ENCODE measurements at regions not wholly inside any gene's neighbourhood (a gene's known extent, or its start where the extent isn't known, plus 50 kb on each side); places are given as distances from the start of the nearest gene placed in this dataset.

GRCh38 chr22:49134076-49134475 is 693.6 kb downstream of the BRD1 start:
- no peak for DNase-seq (ENCODE audit: low read depth)
- TF ChIP-seq, protein P1, sequence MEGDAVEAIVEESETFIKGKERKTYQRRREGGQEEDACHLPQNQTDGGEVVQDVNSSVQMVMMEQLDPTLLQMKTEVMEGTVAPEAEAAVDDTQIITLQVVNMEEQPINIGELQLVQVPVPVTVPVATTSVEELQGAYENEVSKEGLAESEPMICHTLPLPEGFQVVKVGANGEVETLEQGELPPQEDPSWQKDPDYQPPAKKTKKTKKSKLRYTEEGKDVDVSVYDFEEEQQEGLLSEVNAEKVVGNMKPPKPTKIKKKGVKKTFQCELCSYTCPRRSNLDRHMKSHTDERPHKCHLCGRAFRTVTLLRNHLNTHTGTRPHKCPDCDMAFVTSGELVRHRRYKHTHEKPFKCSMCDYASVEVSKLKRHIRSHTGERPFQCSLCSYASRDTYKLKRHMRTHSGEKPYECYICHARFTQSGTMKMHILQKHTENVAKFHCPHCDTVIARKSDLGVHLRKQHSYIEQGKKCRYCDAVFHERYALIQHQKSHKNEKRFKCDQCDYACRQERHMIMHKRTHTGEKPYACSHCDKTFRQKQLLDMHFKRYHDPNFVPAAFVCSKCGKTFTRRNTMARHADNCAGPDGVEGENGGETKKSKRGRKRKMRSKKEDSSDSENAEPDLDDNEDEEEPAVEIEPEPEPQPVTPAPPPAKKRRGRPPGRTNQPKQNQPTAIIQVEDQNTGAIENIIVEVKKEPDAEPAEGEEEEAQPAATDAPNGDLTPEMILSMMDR (IDR thresholded peaks at IDR 0.05; ENCODE audit: control insufficient read depth, insufficient read depth, low read depth, low read length, missing control alignments), result no peak
- no peak overlapping the region for H3K4me3 ChIP-seq (ENCODE audit: control insufficient read depth, low read depth, low read length)

- DNase-seq (ENCODE audit: low read depth), result no peak
- TF ChIP-seq, protein P1 (IDR thresholded peaks at IDR 0.05; ENCODE audit: control insufficient read depth, insufficient read depth, low read depth, low read length, missing control alignments), result no peak
- no peak overlapping the region for H3K4me3 ChIP-seq (ENCODE audit: control insufficient read depth, low read depth, low read length)
These were observed 694.1 kb downstream of the BRD1 start for GRCh38 chr22:49133541-49133940.

DNA sequence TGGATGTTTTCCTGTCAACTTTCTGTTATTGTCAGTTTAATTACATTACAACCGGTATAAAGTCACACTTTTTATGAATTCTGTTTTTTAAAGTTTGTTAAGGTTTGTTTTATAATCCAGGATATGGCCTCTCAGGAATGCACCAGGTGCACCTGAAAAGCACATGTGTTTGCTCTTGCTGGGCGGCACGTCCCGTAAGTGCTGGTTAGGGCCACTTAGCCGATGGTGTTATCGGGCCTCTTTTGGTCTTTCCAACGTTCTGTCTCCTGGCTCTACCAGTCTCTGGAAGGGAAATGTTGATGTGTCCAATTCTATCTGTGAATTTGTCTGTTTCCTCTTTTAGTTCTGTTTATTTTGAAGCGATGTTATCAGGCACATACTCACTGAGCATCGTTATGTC is 695.7 kb downstream of the BRD1 start:
- no peak overlapping the region for H3K4me3 ChIP-seq (ENCODE audit: control insufficient read depth, low read depth, low read length)

GRCh38 chr22:49129736-49130135 is 697.9 kb downstream of the BRD1 start:
- DNase-seq (ENCODE audit: low read depth), result no peak
- TF ChIP-seq, protein P1 (IDR thresholded peaks at IDR 0.05; ENCODE audit: control insufficient read depth, insufficient read depth, low read depth, low read length, missing control alignments), result no peak
- H3K4me3 ChIP-seq (ENCODE audit: control insufficient read depth, low read depth, low read length), result no peak overlapping the region

More for the DNA sequence above, 695.7 kb downstream of the BRD1 start:
- DNase-seq (ENCODE audit: low read depth), result no peak
- TF ChIP-seq, protein P1 (IDR thresholded peaks at IDR 0.05; ENCODE audit: control insufficient read depth, insufficient read depth, low read depth, low read length, missing control alignments), result no peak

- H3K4me3 ChIP-seq (ENCODE audit: control insufficient read depth, low read depth, low read length), result no peak overlapping the region
- TF ChIP-seq, protein P1 (IDR thresholded peaks at IDR 0.05; ENCODE audit: control insufficient read depth, insufficient read depth, low read depth, low read length, missing control alignments), result no peak
- no peak for DNase-seq (ENCODE audit: low read depth)
These were observed 698.8 kb downstream of the BRD1 start for GRCh38 chr22:49128874-49129273.

DNA sequence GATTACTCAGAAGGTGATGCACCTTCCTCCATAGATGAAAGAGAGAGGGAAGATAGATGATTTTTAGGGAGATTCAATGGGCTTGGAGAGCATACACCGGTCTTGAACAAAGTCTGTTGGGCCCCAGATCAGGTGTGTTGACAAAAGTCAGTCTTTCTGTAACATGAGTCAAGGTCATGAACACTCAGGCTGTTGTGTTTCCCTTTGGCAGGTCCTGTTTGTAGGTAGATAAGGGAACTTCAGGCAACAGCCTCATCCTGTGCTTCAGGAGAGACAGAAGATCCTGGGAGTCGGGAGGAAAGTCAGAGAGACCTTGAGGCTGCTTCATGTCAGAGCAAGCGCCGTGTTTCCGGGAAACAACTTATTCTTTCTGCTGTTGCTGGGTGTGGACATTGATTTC is 703.1 kb downstream of the BRD1 start:
- TF ChIP-seq, protein P1 (IDR thresholded peaks at IDR 0.05; ENCODE audit: control insufficient read depth, insufficient read depth, low read depth, low read length, missing control alignments), result no peak
- DNase-seq (ENCODE audit: low read depth), result no peak
- H3K4me3 ChIP-seq (ENCODE audit: control insufficient read depth, low read depth, low read length), result no peak overlapping the region

DNA sequence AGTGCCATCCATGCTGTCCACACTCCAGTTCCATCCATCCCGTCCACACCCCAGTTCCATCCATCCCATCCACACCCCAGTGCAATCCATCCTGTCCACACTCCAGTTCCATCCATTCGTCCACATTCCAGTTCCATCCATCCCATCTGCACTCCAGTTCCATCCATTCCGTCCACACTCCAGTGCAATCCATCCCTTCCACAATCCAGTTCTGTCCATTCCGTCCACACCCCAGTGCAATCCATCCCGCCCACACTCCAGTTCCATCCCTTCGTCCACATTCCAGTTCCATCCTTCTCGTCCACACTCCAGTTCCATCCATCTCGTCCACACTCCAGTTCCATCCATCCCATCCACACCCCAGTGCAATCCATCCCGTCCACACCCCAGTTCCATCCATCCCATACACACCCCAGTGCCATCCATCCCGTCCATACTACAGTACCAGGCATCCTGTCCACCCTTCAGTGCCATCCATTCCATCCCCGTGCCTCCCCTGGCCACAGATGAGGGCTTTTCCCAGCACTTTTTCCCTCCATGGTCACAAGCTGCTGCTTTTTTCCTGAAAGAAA is 704.0 kb downstream of the BRD1 start:
- no peak overlapping the region for H3K4me3 ChIP-seq (ENCODE audit: control insufficient read depth, low read depth, low read length)
- DNase-seq (ENCODE audit: low read depth), result no peak
- TF ChIP-seq, protein P1 (IDR thresholded peaks at IDR 0.05; ENCODE audit: control insufficient read depth, insufficient read depth, low read depth, low read length, missing control alignments), result no peak

Data from AG09309 (cell line).